ENCODE measurements at regions not wholly inside any gene's neighbourhood (a gene's known extent, or its start where the extent isn't known, plus 50 kb on each side); places are given as distances from the start of the nearest gene placed in this dataset.

- 81% methylated on average over 4 of the region's 4 CpGs for WGBS
These were observed 269.9 kb downstream of the HLX start for GRCh38 chr1:221149111-221149510.

GRCh38 chr1:221149555-221150075, 270.4 kb downstream of the HLX start:
- Histone ChIP-seq H3K27me3 (ENCODE audit: insufficient read depth, low read length) (no peaks in the 10 kb centered on the region), H3K4me3 (ENCODE audit: low read length) (no peak overlapping the region), H3K9me3 (ENCODE audit: insufficient read depth, low read depth, low read length) (no peaks in the 10 kb centered on the region), H3K27ac (ENCODE audit: low read depth, low read length) (no peak overlapping the region), H3K9ac (ENCODE audit: low read depth, low read length) (no peak overlapping the region), H3K4me1 (ENCODE audit: insufficient read depth, low read length) (0 out of 2 replicates have a peak, but pooled peaks cover 6% of the 10 kb centered on the region), H3K36me3 (ENCODE audit: insufficient read depth, low read length) (no peaks in the 10 kb centered on the region)
- no CpG with 5 or more reads among the region's 1 CpG for WGBS

More at GRCh38 chr1:221149111-221149510, 269.9 kb downstream of the HLX start:
- Histone ChIP-seq H3K9me3 (ENCODE audit: insufficient read depth, low read depth, low read length) (no peaks in the 10 kb centered on the region), H3K27me3 (ENCODE audit: insufficient read depth, low read length) (no peaks in the 10 kb centered on the region), H3K27ac (ENCODE audit: low read depth, low read length) (no peak overlapping the region), H3K4me1 (ENCODE audit: insufficient read depth, low read length) (0 out of 2 replicates have a peak, but pooled peaks cover 6% of the 10 kb centered on the region), H3K9ac (ENCODE audit: low read depth, low read length) (no peak overlapping the region), H3K4me3 (ENCODE audit: low read length) (no peak overlapping the region), H3K36me3 (ENCODE audit: insufficient read depth, low read length) (no peaks in the 10 kb centered on the region)

- no peak overlapping the region for H3K4me3 ChIP-seq (ENCODE audit: low read length)
- no peaks in the 10 kb centered on the region for H3K9me3 ChIP-seq (ENCODE audit: insufficient read depth, low read depth, low read length)
- H3K36me3 ChIP-seq (ENCODE audit: insufficient read depth, low read length): no peaks in the 10 kb centered on the region
- no peak overlapping the region for H3K9ac ChIP-seq (ENCODE audit: low read depth, low read length)
- no peaks in the 10 kb centered on the region for H3K27me3 ChIP-seq (ENCODE audit: insufficient read depth, low read length)
- H3K27ac ChIP-seq (ENCODE audit: low read depth, low read length): no peak overlapping the region
- H3K4me1 ChIP-seq (ENCODE audit: insufficient read depth, low read length): 0 out of 2 replicates have a peak, but pooled peaks cover 6% of the 10 kb centered on the region
These were observed 271.8 kb downstream of the HLX start for GRCh38 chr1:221150996-221151395.

GRCh38 chr1:221154932-221155331, 275.7 kb downstream of the HLX start:
- H3K9me3 ChIP-seq (ENCODE audit: insufficient read depth, low read depth, low read length): no peaks in the 10 kb centered on the region
- H3K36me3 ChIP-seq (ENCODE audit: insufficient read depth, low read length): no peaks in the 10 kb centered on the region
- H3K9ac ChIP-seq (ENCODE audit: low read depth, low read length): no peak overlapping the region
- no peaks in the 10 kb centered on the region for H3K4me1 ChIP-seq (ENCODE audit: insufficient read depth, low read length)
- no peak overlapping the region for H3K4me3 ChIP-seq (ENCODE audit: low read length)
- WGBS: 100% methylated on average over 1 of the region's 1 CpG
- no peak overlapping the region for H3K27ac ChIP-seq (ENCODE audit: low read depth, low read length)
- H3K27me3 ChIP-seq (ENCODE audit: insufficient read depth, low read length): no peaks in the 10 kb centered on the region

GRCh38 chr1:221157026-221157761, 278.0 kb downstream of the HLX start:
- no peaks in the 10 kb centered on the region for H3K36me3 ChIP-seq (ENCODE audit: insufficient read depth, low read length)
- H3K4me1 ChIP-seq (ENCODE audit: insufficient read depth, low read length): peaks cover 10% of the 10 kb centered on the region
- no peak overlapping the region for H3K9ac ChIP-seq (ENCODE audit: low read depth, low read length)
- no peaks in the 10 kb centered on the region for H3K27me3 ChIP-seq (ENCODE audit: insufficient read depth, low read length)
- no peak overlapping the region for H3K27ac ChIP-seq (ENCODE audit: low read depth, low read length)
- 81% methylated on average over 4 of the region's 6 CpGs for WGBS
- H3K9me3 ChIP-seq (ENCODE audit: insufficient read depth, low read depth, low read length): no peaks in the 10 kb centered on the region
- H3K4me3 ChIP-seq (ENCODE audit: low read length): no peak overlapping the region

GRCh38 chr1:221159608-221160007, 280.4 kb downstream of the HLX start:
- Histone ChIP-seq H3K27me3 (ENCODE audit: insufficient read depth, low read length) (no peaks in the 10 kb centered on the region), H3K9ac (ENCODE audit: low read depth, low read length) (no peak overlapping the region), H3K9me3 (ENCODE audit: insufficient read depth, low read depth, low read length) (no peaks in the 10 kb centered on the region), H3K27ac (ENCODE audit: low read depth, low read length) (no peak overlapping the region), H3K4me1 (ENCODE audit: insufficient read depth, low read length) (peaks cover 22% of the 10 kb centered on the region), H3K36me3 (ENCODE audit: insufficient read depth, low read length) (no peaks in the 10 kb centered on the region), H3K4me3 (ENCODE audit: low read length) (no peak overlapping the region)
- 95% methylated on average over 2 of the region's 2 CpGs for WGBS

GRCh38 chr1:221161571-221162041, 282.4 kb downstream of the HLX start:
- no peaks in the 10 kb centered on the region for H3K27me3 ChIP-seq (ENCODE audit: insufficient read depth, low read length)
- no peak overlapping the region for H3K27ac ChIP-seq (ENCODE audit: low read depth, low read length)
- H3K4me3 ChIP-seq (ENCODE audit: low read length): no peak overlapping the region
- no peak overlapping the region for H3K9ac ChIP-seq (ENCODE audit: low read depth, low read length)
- 95% methylated on average over 1 of the region's 1 CpG for WGBS
- peaks cover 22% of the 10 kb centered on the region for H3K4me1 ChIP-seq (ENCODE audit: insufficient read depth, low read length)
- no peaks in the 10 kb centered on the region for H3K36me3 ChIP-seq (ENCODE audit: insufficient read depth, low read length)
- no peaks in the 10 kb centered on the region for H3K9me3 ChIP-seq (ENCODE audit: insufficient read depth, low read depth, low read length)

- H3K27me3 ChIP-seq (ENCODE audit: insufficient read depth, low read length): no peaks in the 10 kb centered on the region
- H3K9me3 ChIP-seq (ENCODE audit: insufficient read depth, low read depth, low read length): no peaks in the 10 kb centered on the region
- no peak overlapping the region for H3K9ac ChIP-seq (ENCODE audit: low read depth, low read length)
- H3K27ac ChIP-seq (ENCODE audit: low read depth, low read length): no peak overlapping the region
- no peak overlapping the region for H3K4me3 ChIP-seq (ENCODE audit: low read length)
- peaks cover 22% of the 10 kb centered on the region for H3K4me1 ChIP-seq (ENCODE audit: insufficient read depth, low read length)
- no peaks in the 10 kb centered on the region for H3K36me3 ChIP-seq (ENCODE audit: insufficient read depth, low read length)
- WGBS: 83% methylated on average over 2 of the region's 2 CpGs
These were observed 283.1 kb downstream of the HLX start for GRCh38 chr1:221162352-221162751.

GRCh38 chr1:221162939-221163338, 283.7 kb downstream of the HLX start:
- no peak overlapping the region for H3K9ac ChIP-seq (ENCODE audit: low read depth, low read length)
- no peaks in the 10 kb centered on the region for H3K27me3 ChIP-seq (ENCODE audit: insufficient read depth, low read length)
- H3K4me1 ChIP-seq (ENCODE audit: insufficient read depth, low read length): peaks cover 22% of the 10 kb centered on the region
- WGBS: 57% methylated on average over 1 of the region's 2 CpGs
- H3K4me3 ChIP-seq (ENCODE audit: low read length): no peak overlapping the region
- no peaks in the 10 kb centered on the region for H3K9me3 ChIP-seq (ENCODE audit: insufficient read depth, low read depth, low read length)
- H3K36me3 ChIP-seq (ENCODE audit: insufficient read depth, low read length): no peaks in the 10 kb centered on the region
- H3K27ac ChIP-seq (ENCODE audit: low read depth, low read length): no peak overlapping the region

- WGBS: 88% methylated on average over 1 of the region's 1 CpG
- Histone ChIP-seq H3K27me3 (ENCODE audit: insufficient read depth, low read length) (no peaks in the 10 kb centered on the region), H3K27ac (ENCODE audit: low read depth, low read length) (no peak overlapping the region), H3K4me3 (ENCODE audit: low read length) (no peak overlapping the region), H3K4me1 (ENCODE audit: insufficient read depth, low read length) (peaks cover 28% of the 10 kb centered on the region), H3K9ac (ENCODE audit: low read depth, low read length) (no peak overlapping the region), H3K9me3 (ENCODE audit: insufficient read depth, low read depth, low read length) (no peaks in the 10 kb centered on the region), H3K36me3 (ENCODE audit: insufficient read depth, low read length) (no peaks in the 10 kb centered on the region)
These were observed 284.8 kb downstream of the HLX start for GRCh38 chr1:221164029-221164428.

- H3K27ac ChIP-seq (ENCODE audit: low read depth, low read length): no peak overlapping the region
- WGBS: 94% methylated on average over 4 of the region's 4 CpGs
- no peaks in the 10 kb centered on the region for H3K36me3 ChIP-seq (ENCODE audit: insufficient read depth, low read length)
- no peak overlapping the region for H3K4me3 ChIP-seq (ENCODE audit: low read length)
- no peak overlapping the region for H3K9ac ChIP-seq (ENCODE audit: low read depth, low read length)
- H3K9me3 ChIP-seq (ENCODE audit: insufficient read depth, low read depth, low read length): no peaks in the 10 kb centered on the region
- peaks cover 40% of the 10 kb centered on the region for H3K4me1 ChIP-seq (ENCODE audit: insufficient read depth, low read length)
- H3K27me3 ChIP-seq (ENCODE audit: insufficient read depth, low read length): no peaks in the 10 kb centered on the region
These were observed 286.0 kb downstream of the HLX start for GRCh38 chr1:221164951-221165838.

Measured in HUES64 (cell line).